Stimulated activated CD8-positive, alpha-beta memory T cell treated with anti-CD3 and anti-CD28 coated beads, Interleukin-7, amount 100 ng/mL, for 24 hours (primary cell): ENCODE measurements at regions not wholly inside any gene's neighbourhood (a gene's known extent, or its start where the extent isn't known, plus 50 kb on each side); places are given as distances from the start of the nearest gene placed in this dataset.

Experiments
- DNase-seq: peaks from one replicate; pipeline ENCODE4 v3.0.0-alpha.2; 2020; ENCODE audit warnings: low read depth

GRCh38 chr10:126783806-126784557 lies 113.5 kb upstream of the C10orf90 start:
- no peak for DNase-seq

GRCh38 chr10:126787201-126787600 lies 116.7 kb upstream of the C10orf90 start:
- DNase-seq, result no peak

- no peak for DNase-seq
Measured at GRCh38 chr10:126795318-126795717, 109.9 kb upstream of the DOCK1 start.

GRCh38 chr10:126798649-126799048 lies 106.6 kb upstream of the DOCK1 start:
- no peak for DNase-seq

GRCh38 chr10:126803394-126803793 lies 101.8 kb upstream of the DOCK1 start:
- DNase-seq, result no peak

- no peak for DNase-seq
Measured at GRCh38 chr10:126804396-126804795, 100.8 kb upstream of the DOCK1 start.

GRCh38 chr10:126806498-126806897 lies 98.7 kb upstream of the DOCK1 start:
- no peak for DNase-seq

GRCh38 chr10:126806991-126807702 lies 98.1 kb upstream of the DOCK1 start:
- DNase-seq, result no peak

GRCh38 chr10:126808103-126808502 lies 97.1 kb upstream of the DOCK1 start:
- DNase-seq, result no peak

- no peak for DNase-seq
Measured at GRCh38 chr10:126813432-126813831, 91.8 kb upstream of the DOCK1 start.

GRCh38 chr10:126833542-126833941 lies 71.7 kb upstream of the DOCK1 start:
- DNase-seq, result no peak

GRCh38 chr10:126836009-126836408 lies 69.2 kb upstream of the DOCK1 start:
- DNase-seq, result no peak

- no peak for DNase-seq
Measured at GRCh38 chr10:126838316-126838715, 66.9 kb upstream of the DOCK1 start.

GRCh38 chr10:126839094-126839761 lies 66.0 kb upstream of the DOCK1 start:
- no peak for DNase-seq

- no peak for DNase-seq
Measured at GRCh38 chr10:126840576-126841135, 64.6 kb upstream of the DOCK1 start.

- no peak for DNase-seq
Measured at GRCh38 chr10:126841341-126841895, 63.8 kb upstream of the DOCK1 start.

- no peak for DNase-seq
Measured at GRCh38 chr10:126842356-126842755, 62.9 kb upstream of the DOCK1 start.

- no peak for DNase-seq
Measured at GRCh38 chr10:126842836-126843235, 62.4 kb upstream of the DOCK1 start.

GRCh38 chr10:126843299-126843934 lies 61.8 kb upstream of the DOCK1 start:
- no peak for DNase-seq

- no peak for DNase-seq
Measured at GRCh38 chr10:126844406-126844805, 60.8 kb upstream of the DOCK1 start.

GRCh38 chr10:126846469-126846868 lies 58.8 kb upstream of the DOCK1 start:
- no peak for DNase-seq

GRCh38 chr10:126846959-126847358 lies 58.3 kb upstream of the DOCK1 start:
- no peak for DNase-seq
